ENCODE measurements at regions not wholly inside any gene's neighbourhood (a gene's known extent, or its start where the extent isn't known, plus 50 kb on each side); places are given as distances from the start of the nearest gene placed in this dataset.

DNA sequence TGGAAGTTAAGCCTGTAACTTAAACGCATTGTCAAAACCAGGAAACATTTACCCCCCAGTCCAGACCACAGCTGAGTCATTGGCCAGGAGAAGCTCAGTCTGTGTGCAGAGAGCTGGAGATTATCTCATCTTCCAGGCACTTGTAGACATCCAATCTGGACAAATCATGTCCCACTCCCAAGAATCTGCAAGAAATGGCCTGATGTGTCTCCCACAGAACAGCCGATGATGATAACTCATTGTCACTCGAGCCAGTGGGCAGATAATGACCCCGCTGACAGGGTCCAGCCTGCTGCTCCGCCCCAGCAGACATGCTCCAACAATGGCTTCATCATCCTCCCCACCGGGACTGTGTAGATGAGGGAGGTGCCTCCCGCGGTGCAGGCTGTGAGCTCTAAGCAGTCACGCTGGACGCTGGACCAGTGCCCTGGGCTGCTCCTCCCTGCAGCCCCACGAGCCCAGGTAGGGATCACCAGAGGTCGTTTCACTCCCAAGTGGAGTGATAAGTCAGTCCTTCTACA lies 322.5 kb downstream of the C16orf95 start:
- H3K36me3 ChIP-seq (ENCODE audit: control insufficient read depth, insufficient read depth, low read length) = no peaks in the 10 kb centered on the region
- H3K9me3 ChIP-seq (ENCODE audit: control insufficient read depth, low read length) = no peaks in the 10 kb centered on the region
- no peak overlapping the region for H3K9ac ChIP-seq (ENCODE audit: extremely low read depth, low read length, poor library complexity, severe bottlenecking)
- no peak overlapping the region for H3K4me3 Mint-ChIP-seq
- peaks cover 3% of the 10 kb centered on the region for H3K9me3 Mint-ChIP-seq
- H3K27me3 ChIP-seq (ENCODE audit: control insufficient read depth, insufficient read depth, low read length, poor library complexity, severe bottlenecking) = no peaks in the 10 kb centered on the region
- no peak for DNase-seq
- peaks cover 8% of the 10 kb centered on the region for H3K27me3 Mint-ChIP-seq (ENCODE audit: insufficient read depth)
- no peaks in the 10 kb centered on the region for H3K4me1 ChIP-seq (ENCODE audit: control insufficient read depth, insufficient read depth, low read length)
- TF ChIP-seq, protein P1, sequence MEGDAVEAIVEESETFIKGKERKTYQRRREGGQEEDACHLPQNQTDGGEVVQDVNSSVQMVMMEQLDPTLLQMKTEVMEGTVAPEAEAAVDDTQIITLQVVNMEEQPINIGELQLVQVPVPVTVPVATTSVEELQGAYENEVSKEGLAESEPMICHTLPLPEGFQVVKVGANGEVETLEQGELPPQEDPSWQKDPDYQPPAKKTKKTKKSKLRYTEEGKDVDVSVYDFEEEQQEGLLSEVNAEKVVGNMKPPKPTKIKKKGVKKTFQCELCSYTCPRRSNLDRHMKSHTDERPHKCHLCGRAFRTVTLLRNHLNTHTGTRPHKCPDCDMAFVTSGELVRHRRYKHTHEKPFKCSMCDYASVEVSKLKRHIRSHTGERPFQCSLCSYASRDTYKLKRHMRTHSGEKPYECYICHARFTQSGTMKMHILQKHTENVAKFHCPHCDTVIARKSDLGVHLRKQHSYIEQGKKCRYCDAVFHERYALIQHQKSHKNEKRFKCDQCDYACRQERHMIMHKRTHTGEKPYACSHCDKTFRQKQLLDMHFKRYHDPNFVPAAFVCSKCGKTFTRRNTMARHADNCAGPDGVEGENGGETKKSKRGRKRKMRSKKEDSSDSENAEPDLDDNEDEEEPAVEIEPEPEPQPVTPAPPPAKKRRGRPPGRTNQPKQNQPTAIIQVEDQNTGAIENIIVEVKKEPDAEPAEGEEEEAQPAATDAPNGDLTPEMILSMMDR (conservative IDR thresholded peaks at IDR 0.05) = no peak
- H3K4me1 Mint-ChIP-seq = peaks cover 10% of the 10 kb centered on the region
- no peak overlapping the region for H3K27ac Mint-ChIP-seq
- no peak overlapping the region for H3K27ac ChIP-seq (ENCODE audit: low read depth, low read length)
- H3K36me3 Mint-ChIP-seq (ENCODE audit: low read depth) = no peaks in the 10 kb centered on the region
- 46 to 66% methylated on average over 7 to 12 of the region's 12 CpGs for WGBS, 2 experiments (ENCODE audit: insufficient coverage in 1 of 2, insufficient read length in 1 of 2)
- no peak overlapping the region for H3K4me3 ChIP-seq (ENCODE audit: low read length)

DNA sequence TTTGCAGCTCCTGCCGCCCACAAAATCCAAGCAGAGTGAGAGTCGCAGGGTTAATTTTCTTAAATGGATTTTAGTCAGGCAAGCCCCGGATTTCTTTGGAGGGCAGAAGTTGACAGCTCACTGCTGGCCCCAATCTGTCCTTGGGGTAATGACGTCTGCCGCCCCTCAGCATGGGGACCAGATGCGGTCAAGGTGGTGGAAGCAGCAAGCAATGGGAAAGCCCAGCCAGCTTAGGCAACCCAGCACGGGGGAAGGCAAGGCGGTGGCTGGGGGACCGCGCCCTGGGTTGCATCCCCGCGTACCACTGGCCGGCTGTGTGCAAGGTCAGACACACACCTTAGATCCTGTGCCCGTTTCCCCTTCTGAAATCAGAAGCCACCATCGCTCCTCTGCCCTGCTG lies 321.7 kb downstream of the C16orf95 start:
- H3K27ac ChIP-seq (ENCODE audit: low read depth, low read length) = no peak overlapping the region
- no peaks in the 10 kb centered on the region for H3K36me3 ChIP-seq (ENCODE audit: control insufficient read depth, insufficient read depth, low read length)
- WGBS, 2 experiments (ENCODE audit: insufficient coverage in 1 of 2, insufficient read length in 1 of 2) = 88 to 89% methylated on average over 13 to 15 of the region's 15 CpGs
- H3K4me3 ChIP-seq (ENCODE audit: low read length) = no peak overlapping the region
- Mint-ChIP-seq H3K4me1 (peaks cover 10% of the 10 kb centered on the region), H3K4me3 (no peak overlapping the region), H3K27ac (no peak overlapping the region), H3K9me3 (peaks cover 3% of the 10 kb centered on the region), H3K36me3 (ENCODE audit: low read depth) (no peaks in the 10 kb centered on the region), H3K27me3 (ENCODE audit: insufficient read depth) (peaks cover 8% of the 10 kb centered on the region)
- no peaks in the 10 kb centered on the region for H3K4me1 ChIP-seq (ENCODE audit: control insufficient read depth, insufficient read depth, low read length)
- no peaks in the 10 kb centered on the region for H3K27me3 ChIP-seq (ENCODE audit: control insufficient read depth, insufficient read depth, low read length, poor library complexity, severe bottlenecking)
- no peak for DNase-seq
- TF ChIP-seq, protein P1 (conservative IDR thresholded peaks at IDR 0.05) = no peak
- no peak overlapping the region for H3K9ac ChIP-seq (ENCODE audit: extremely low read depth, low read length, poor library complexity, severe bottlenecking)
- no peaks in the 10 kb centered on the region for H3K9me3 ChIP-seq (ENCODE audit: control insufficient read depth, low read length)

DNA sequence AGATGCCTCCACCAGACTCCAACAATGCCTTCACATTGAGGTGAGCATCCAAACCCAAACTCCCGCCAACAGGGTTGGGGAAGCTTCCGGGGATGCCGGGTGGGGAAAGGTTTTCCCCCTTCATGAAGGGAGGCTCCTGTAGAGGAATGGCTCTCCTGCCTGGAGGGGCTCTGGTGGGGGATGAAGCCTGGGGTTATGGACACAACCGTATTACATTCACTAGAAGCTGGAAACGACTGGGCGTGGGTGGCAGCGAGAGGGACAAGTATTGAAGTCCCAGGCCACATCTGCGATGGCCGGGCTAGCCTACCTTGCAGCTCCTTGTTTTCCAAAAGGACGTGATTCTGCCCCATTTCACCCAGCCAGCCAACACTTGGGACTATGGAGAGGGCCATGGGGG lies 321.1 kb downstream of the C16orf95 start:
- TF ChIP-seq, protein P1 (conservative IDR thresholded peaks at IDR 0.05) = no peak
- peaks cover 10% of the 10 kb centered on the region for H3K4me1 Mint-ChIP-seq
- peaks cover 3% of the 10 kb centered on the region for H3K9me3 Mint-ChIP-seq

More for the DNA sequence above, 321.1 kb downstream of the C16orf95 start:
- Histone ChIP-seq H3K27ac (ENCODE audit: low read depth, low read length) (no peak overlapping the region), H3K9ac (ENCODE audit: extremely low read depth, low read length, poor library complexity, severe bottlenecking) (no peak overlapping the region), H3K27me3 (ENCODE audit: control insufficient read depth, insufficient read depth, low read length, poor library complexity, severe bottlenecking) (no peaks in the 10 kb centered on the region), H3K4me3 (ENCODE audit: low read length) (no peak overlapping the region), H3K4me1 (ENCODE audit: control insufficient read depth, insufficient read depth, low read length) (no peaks in the 10 kb centered on the region), H3K9me3 (ENCODE audit: control insufficient read depth, low read length) (no peaks in the 10 kb centered on the region), H3K36me3 (ENCODE audit: control insufficient read depth, insufficient read depth, low read length) (no peaks in the 10 kb centered on the region)
- Mint-ChIP-seq H3K4me3 (no peak overlapping the region), H3K36me3 (ENCODE audit: low read depth) (no peaks in the 10 kb centered on the region), H3K27me3 (ENCODE audit: insufficient read depth) (peaks cover 10% of the 10 kb centered on the region), H3K27ac (no peak overlapping the region)
- DNase-seq = no peak
- 94 to 96% methylated on average over 9 to 10 of the region's 10 CpGs for WGBS, 2 experiments (ENCODE audit: insufficient coverage in 1 of 2, insufficient read length in 1 of 2)

Measured in endodermal cell (in vitro differentiated cells).